ENCODE measurements at regions not wholly inside any gene's neighbourhood (a gene's known extent, or its start where the extent isn't known, plus 50 kb on each side); places are given as distances from the start of the nearest gene placed in this dataset.

GRCh38 chr2:139704606-139705005 is 924.4 kb upstream of the NXPH2 start:
- TF ChIP-seq TAF1 (IDR thresholded peaks at IDR 0.05; ENCODE audit: low read depth) (no peak), EP300 (IDR thresholded peaks at IDR 0.05; ENCODE audit: borderline replicate concordance) (no peak), FOXM1 (IDR thresholded peaks at IDR 0.05; ENCODE audit: borderline replicate concordance, low read depth) (no peak), TCF12 (IDR thresholded peaks at IDR 0.05; ENCODE audit: low read depth) (no peak), EGR1 (IDR thresholded peaks at IDR 0.05) (no peak), ZBTB7A (IDR thresholded peaks at IDR 0.05; ENCODE audit: low read depth) (no peak), CEBPB (IDR thresholded peaks at IDR 0.05) (no peak), YY1 (IDR thresholded peaks at IDR 0.05; ENCODE audit: low read depth) (no peak), REST (IDR thresholded peaks at IDR 0.05; ENCODE audit: low read depth) (no peak), RAD21 (IDR thresholded peaks at IDR 0.05; ENCODE audit: low read depth) (no peak)

GRCh38 chr2:139694327-139694726 is 914.1 kb upstream of the NXPH2 start:
- TF ChIP-seq TEAD4 (IDR thresholded peaks at IDR 0.05) (no peak), TCF12 (IDR thresholded peaks at IDR 0.05; ENCODE audit: low read depth) (no peak)

- TF ChIP-seq MAX (IDR thresholded peaks at IDR 0.05), result no peak
- no peak for TF ChIP-seq YY1 (IDR thresholded peaks at IDR 0.05; ENCODE audit: low read depth)
- TF ChIP-seq ZBTB7A (IDR thresholded peaks at IDR 0.05; ENCODE audit: low read depth), result no peak
- TF ChIP-seq FOXM1 (IDR thresholded peaks at IDR 0.05; ENCODE audit: borderline replicate concordance, low read depth), result no peak
- TF ChIP-seq CEBPB (IDR thresholded peaks at IDR 0.05), result no peak
- TF ChIP-seq TCF12 (IDR thresholded peaks at IDR 0.05; ENCODE audit: low read depth), result no peak
- TF ChIP-seq TEAD4 (IDR thresholded peaks at IDR 0.05), result no peak
Observed at GRCh38 chr2:139686205-139686604, 906.0 kb upstream of the NXPH2 start.

GRCh38 chr2:139685090-139685983 is 905.1 kb upstream of the NXPH2 start:
- TF ChIP-seq EGR1 (IDR thresholded peaks at IDR 0.05), result no peak
- no peak for TF ChIP-seq MAX (IDR thresholded peaks at IDR 0.05)
- no peak for TF ChIP-seq REST (IDR thresholded peaks at IDR 0.05; ENCODE audit: low read depth)
- no peak for TF ChIP-seq EP300 (IDR thresholded peaks at IDR 0.05; ENCODE audit: borderline replicate concordance)
- no peak for TF ChIP-seq TAF1 (IDR thresholded peaks at IDR 0.05; ENCODE audit: low read depth)
- no peak for TF ChIP-seq CREB1 (IDR thresholded peaks at IDR 0.05; ENCODE audit: low read depth)
- TF ChIP-seq NFIC (IDR thresholded peaks at IDR 0.05), result no peak
- no peak for TF ChIP-seq TCF12 (IDR thresholded peaks at IDR 0.05; ENCODE audit: low read depth)
- no peak for TF ChIP-seq ZBTB7A (IDR thresholded peaks at IDR 0.05; ENCODE audit: low read depth)
- TF ChIP-seq RAD21 (IDR thresholded peaks at IDR 0.05; ENCODE audit: low read depth), result no peak

GRCh38 chr2:139684286-139684860 is 904.2 kb upstream of the NXPH2 start:
- TF ChIP-seq TCF12 (IDR thresholded peaks at IDR 0.05; ENCODE audit: low read depth) (no peak), MAX (IDR thresholded peaks at IDR 0.05) (no peak)

- TF ChIP-seq REST (IDR thresholded peaks at IDR 0.05; ENCODE audit: low read depth), result no peak
- TF ChIP-seq USF1 (IDR thresholded peaks at IDR 0.05), result no peak
- TF ChIP-seq ZBTB7A (IDR thresholded peaks at IDR 0.05; ENCODE audit: low read depth), result no peak
- no peak for TF ChIP-seq YY1 (IDR thresholded peaks at IDR 0.05; ENCODE audit: low read depth)
- no peak for TF ChIP-seq CREB1 (IDR thresholded peaks at IDR 0.05; ENCODE audit: low read depth)
Observed at GRCh38 chr2:139674577-139674976, 894.4 kb upstream of the NXPH2 start.

Measured in Ishikawa (cell line).